Astrocyte of the spinal cord (primary cell): ENCODE measurements at regions not wholly inside any gene's neighbourhood (a gene's known extent, or its start where the extent isn't known, plus 50 kb on each side); places are given as distances from the start of the nearest gene placed in this dataset.

Experiments used
- DNase-seq: peaks from one replicate; pipeline ENCODE4 v3.0.0; 2011; ENCODE audit warnings: low read depth, low spot score
- H3K4me3 ChIP-seq: 2 replicates; pipeline ENCODE4 v1.5.1; 2011; ENCODE audit warnings: low read depth, mild to moderate bottlenecking, low read length, moderate library complexity
- in situ Hi-C: cut with HindIII; loops from 2 replicates; pipeline ENCODE4 v1.10.0; 2017; ENCODE audit warnings: low sequenced_read_pairs
- TF ChIP-seq, protein P1 (sequence below): IDR thresholded peaks from 2 replicates; pipeline ENCODE4 v1.5.1; 2012; ENCODE audit warnings: low read depth, mild to moderate bottlenecking, low read length, inconsistent platforms

DNA sequence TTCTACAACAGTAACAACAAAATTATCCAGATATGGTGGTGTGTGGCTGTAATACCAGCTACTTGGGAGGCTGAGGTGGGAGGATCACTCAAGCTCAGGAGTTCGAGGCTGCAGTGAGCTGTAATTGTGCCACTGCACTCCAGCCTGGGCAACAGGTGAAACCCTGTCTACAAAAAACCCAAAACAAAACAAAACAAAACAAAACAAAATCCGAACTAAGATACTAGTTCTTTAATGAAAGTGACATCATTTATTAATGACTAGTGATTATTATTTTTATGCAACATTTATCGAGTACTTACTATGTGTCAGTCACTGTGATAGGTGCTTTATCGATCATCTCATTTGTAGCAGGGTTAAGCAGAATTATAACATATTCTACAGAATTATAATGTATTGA, 196.9 kb upstream of the GDNF start:
- no peak overlapping the region for H3K4me3 ChIP-seq
- TF ChIP-seq, protein P1, sequence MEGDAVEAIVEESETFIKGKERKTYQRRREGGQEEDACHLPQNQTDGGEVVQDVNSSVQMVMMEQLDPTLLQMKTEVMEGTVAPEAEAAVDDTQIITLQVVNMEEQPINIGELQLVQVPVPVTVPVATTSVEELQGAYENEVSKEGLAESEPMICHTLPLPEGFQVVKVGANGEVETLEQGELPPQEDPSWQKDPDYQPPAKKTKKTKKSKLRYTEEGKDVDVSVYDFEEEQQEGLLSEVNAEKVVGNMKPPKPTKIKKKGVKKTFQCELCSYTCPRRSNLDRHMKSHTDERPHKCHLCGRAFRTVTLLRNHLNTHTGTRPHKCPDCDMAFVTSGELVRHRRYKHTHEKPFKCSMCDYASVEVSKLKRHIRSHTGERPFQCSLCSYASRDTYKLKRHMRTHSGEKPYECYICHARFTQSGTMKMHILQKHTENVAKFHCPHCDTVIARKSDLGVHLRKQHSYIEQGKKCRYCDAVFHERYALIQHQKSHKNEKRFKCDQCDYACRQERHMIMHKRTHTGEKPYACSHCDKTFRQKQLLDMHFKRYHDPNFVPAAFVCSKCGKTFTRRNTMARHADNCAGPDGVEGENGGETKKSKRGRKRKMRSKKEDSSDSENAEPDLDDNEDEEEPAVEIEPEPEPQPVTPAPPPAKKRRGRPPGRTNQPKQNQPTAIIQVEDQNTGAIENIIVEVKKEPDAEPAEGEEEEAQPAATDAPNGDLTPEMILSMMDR: no peak
- no peak for DNase-seq
- in situ Hi-C loops: no loop called here

- no peak for DNase-seq
- TF ChIP-seq, protein P1: no peak
Measured at GRCh38 chr5:38032149-38032548, 192.3 kb upstream of the GDNF start.

GRCh38 chr5:38031304-38031703, 191.5 kb upstream of the GDNF start:
- TF ChIP-seq, protein P1: no peak
- H3K4me3 ChIP-seq: no peak overlapping the region
- DNase-seq: no peak
- in situ Hi-C loops: no loop called here

More at GRCh38 chr5:38032149-38032548, 192.3 kb upstream of the GDNF start:
- in situ Hi-C loops: no loop called here
- H3K4me3 ChIP-seq: no peak overlapping the region

- no peak for DNase-seq
- H3K4me3 ChIP-seq: no peak overlapping the region
- TF ChIP-seq, protein P1: no peak
- in situ Hi-C loops: no loop called here
Measured at GRCh38 chr5:38029397-38030065, 189.7 kb upstream of the GDNF start.

DNA sequence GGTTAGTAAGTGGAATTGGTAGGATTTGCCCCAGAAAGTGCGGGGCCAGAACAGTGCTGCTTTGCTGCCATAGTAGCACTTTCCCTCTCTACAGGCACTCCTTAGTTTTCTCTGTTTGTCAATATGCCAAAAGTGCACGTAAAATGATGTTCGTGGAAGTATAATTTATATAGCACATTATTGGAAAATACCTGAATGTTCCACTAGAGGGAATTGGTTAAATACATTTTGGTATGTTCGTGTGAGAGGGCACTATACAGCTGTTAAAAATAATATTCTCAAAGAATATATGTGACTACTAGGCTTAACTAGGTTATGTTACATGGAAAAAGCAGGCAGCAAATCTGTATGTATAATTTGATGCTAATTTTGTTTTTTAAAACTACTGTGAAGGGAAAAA, 184.0 kb upstream of the GDNF start:
- DNase-seq: no peak
- H3K4me3 ChIP-seq: no peak overlapping the region
- TF ChIP-seq, protein P1: no peak
- in situ Hi-C loops: no loop called here

DNA sequence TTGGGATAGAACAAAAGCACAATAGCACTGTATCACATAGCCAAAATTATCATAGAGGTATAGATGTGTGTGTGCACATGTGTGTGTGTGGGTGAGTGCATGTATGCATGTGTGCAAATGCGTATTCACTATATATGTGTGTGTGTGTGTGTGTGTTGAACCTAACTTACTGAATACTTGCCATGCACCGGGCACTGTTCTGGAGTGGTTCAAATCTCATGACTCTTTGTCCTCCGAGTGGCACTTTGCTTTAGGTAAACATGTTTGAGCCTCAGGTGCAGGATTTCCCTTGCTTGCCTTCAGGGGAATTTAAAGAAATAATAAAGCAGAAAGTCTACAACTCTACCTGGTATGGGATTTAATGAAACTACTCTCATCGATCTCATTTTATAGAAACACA, 183.5 kb upstream of the GDNF start:
- no peak overlapping the region for H3K4me3 ChIP-seq
- in situ Hi-C loops: no loop called here
- TF ChIP-seq, protein P1: no peak
- no peak for DNase-seq
